HL-60/S4 treated with phorbol 12-myristate 13-acetate at 8.2 ng/mL for 4 days and 3 days (cell line): ENCODE measurements at regions not wholly inside any gene's neighbourhood (a gene's known extent, or its start where the extent isn't known, plus 50 kb on each side); places are given as distances from the start of the nearest gene placed in this dataset.
"Not testable (repeated sequence)": the region's sequence is repeated elsewhere in the genome, so short reads cannot be mapped to it uniquely, and the experiment has no call there.

Source experiments
- in situ Hi-C: fragments of 300-500 bp; cut with MboI; formaldehyde crosslinking; loops from 2 replicates; pipeline ENCODE4 v1.15.0; 2022; ENCODE audit warnings: low sequenced_read_pairs

DNA sequence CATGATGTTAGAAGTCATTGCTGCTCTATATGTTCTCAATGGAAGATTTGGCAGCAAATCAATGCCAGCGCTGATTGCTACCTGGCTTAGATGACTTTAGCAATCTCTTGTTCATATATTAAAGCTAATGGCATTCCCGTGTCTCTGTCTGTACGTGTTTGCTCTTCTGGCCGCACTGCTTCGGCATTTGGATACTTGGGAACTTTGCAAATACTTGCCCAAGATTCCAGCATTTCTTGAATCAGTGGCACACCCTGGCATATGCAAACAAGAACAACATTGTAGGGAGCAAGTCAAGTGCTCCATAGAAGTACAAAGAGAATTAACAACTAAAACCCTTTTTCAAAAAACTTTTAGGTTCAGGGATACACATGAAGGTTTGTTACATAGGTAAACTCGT is 128.9 kb upstream of the TMEM164 start:
- in situ Hi-C loops, result no loop called here

DNA sequence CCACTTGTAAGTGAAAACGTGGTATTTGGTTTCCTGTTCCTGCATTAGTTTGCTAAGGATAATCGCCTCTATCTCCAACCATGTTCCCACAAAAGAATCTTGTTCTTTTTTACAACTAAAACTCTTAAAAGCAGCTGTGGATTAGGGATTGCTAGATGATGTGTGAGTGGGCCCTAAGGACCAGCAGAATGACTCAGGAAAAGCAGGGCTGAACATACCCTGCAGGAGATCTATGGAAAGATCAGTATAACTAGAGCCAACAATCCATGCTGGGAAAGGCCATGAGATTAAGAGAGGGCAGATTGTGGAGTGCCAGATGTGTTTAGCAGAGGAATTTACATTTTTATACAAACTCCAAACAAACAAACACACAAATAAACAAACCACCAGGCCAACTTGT is 128.4 kb upstream of the TMEM164 start:
- in situ Hi-C loops, result no loop called here

- in situ Hi-C loops, result no loop called here
Measured at GRCh38 chrX:109875831-109876230, 127.1 kb upstream of the TMEM164 start.

DNA sequence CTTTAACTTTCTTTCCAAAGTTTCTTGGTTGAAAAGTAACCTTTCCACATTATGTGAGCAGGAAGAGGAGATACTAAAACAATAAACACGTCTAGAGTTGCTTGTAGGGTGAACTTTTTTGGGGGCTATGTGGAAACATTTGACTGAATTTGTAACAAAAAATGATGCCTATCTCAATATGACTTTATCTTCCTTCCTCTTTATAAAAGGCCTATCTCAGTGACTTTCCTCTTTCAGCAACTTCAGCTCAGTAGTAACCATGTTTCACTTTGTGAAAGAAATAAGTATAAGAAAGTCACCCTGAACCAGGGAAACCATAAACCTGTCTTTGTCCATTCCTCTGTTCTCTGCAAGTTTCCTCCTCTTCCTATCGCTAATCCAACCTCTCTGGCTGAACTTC is 124.7 kb upstream of the TMEM164 start:
- in situ Hi-C loops, result no loop called here

GRCh38 chrX:109879991-109880390 is 122.9 kb upstream of the TMEM164 start:
- in situ Hi-C loops, result no loop called here

GRCh38 chrX:109880629-109881028 is 122.3 kb upstream of the TMEM164 start:
- in situ Hi-C loops, result no loop called here

- in situ Hi-C loops, result no loop called here
Measured at GRCh38 chrX:109886122-109886761, 116.7 kb upstream of the TMEM164 start.

GRCh38 chrX:109889289-109890006 is 113.5 kb upstream of the TMEM164 start:
- in situ Hi-C loops, result no loop called here

DNA sequence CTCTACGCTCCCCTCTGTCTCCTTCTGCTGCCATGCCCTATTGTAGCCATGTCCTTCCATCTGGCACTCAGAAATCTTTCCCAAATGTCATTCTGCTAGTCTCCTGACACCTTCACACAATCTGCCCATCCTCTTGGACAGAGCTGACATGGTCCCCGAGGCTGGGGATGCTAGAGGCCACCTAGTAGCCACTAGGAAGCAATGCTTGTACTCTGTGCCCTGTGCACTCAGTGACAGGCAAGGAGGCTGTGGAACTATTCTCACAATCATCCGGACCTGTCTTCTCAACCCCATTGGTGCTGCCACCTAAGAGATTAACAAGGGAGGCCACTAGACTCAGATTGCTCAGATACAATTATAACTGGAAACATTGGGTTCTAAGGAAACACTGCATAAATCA is 112.6 kb upstream of the TMEM164 start:
- in situ Hi-C loops, result no loop called here

GRCh38 chrX:109890910-109891502 is 111.9 kb upstream of the TMEM164 start:
- in situ Hi-C loops, result no loop called here

- in situ Hi-C loops, result not testable (repeated sequence)
Measured at GRCh38 chrX:109896024-109896423, 106.9 kb upstream of the TMEM164 start.

DNA sequence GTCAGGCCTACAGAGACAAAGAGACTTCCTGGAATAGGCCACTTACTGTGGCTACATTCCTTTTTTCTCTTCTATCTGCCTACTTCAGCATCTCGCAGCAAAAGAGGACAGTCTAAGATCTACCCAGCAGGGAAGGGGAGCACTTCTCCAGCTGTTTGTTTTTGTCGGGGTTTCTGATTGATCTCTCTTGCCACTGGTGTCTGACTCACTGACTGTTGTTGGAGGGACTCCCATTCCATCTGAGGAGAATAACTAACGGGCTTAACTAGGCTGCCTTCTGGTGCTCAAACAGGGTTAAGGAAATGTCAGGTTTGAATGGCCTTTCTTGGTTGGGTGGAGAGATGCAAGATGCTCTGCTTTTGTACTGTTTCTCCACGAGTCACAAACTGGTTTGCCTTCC is 100.2 kb upstream of the TMEM164 start:
- in situ Hi-C loops, result loop anchor here (25.0 kb wide), 2 partner anchors 210 to 415 kb away; partner anchors contain the start of gene GUCY2F

DNA sequence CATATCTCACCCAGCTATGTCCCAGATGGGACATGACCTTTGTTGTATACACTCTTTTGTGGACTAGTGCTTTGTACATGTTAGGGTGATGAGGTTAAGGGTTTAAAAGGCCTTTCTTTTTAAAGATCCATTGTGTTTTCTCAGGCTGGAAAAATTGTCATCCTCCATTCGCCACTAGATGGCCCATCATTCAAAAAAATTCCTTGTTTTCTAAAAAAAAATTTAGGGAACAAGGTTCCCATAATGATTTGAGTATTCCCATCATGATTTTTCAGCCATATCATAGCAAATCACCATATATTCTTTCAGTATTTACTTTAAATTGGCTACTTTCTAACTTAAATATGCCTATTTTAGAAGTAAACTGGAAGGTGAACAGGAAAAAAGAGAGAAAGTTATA is 91.9 kb upstream of the TMEM164 start:
- in situ Hi-C loops, result loop anchor here (25.0 kb wide), 2 partner anchors 201 to 424 kb away; partner anchors contain the start of gene GUCY2F

- in situ Hi-C loops, result loop anchor here (25.0 kb wide), 2 partner anchors 199 to 426 kb away; partner anchors contain the start of gene GUCY2F
Measured at GRCh38 chrX:109912993-109913392, 89.9 kb upstream of the TMEM164 start.

- in situ Hi-C loops, result loop anchor here (25.0 kb wide), 2 partner anchors 198 to 427 kb away; partner anchors contain the start of gene GUCY2F
Measured at GRCh38 chrX:109914114-109914849, 88.6 kb upstream of the TMEM164 start.

DNA sequence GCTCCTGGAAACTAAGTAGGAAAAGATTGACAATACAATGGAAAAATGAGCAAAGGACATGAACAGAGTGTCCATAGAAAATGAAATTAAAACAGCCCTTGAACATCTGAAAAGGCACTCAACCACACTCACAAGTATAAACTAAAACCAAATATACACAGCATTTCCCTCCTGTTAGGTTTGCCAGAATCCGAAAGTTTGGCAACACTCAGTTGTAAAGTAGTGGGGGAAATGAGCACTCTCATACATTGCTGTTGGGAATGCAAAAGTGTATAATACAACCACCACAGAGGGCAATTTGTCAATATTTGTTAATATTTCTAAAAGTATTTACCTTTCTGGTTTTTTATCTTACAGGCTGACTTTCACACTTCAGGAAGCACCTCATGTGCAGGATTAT is 84.2 kb upstream of the TMEM164 start:
- in situ Hi-C loops, result loop anchor here (25.0 kb wide), 2 partner anchors 194 to 431 kb away; partner anchors contain the start of gene GUCY2F

GRCh38 chrX:109920325-109920724 is 82.6 kb upstream of the TMEM164 start:
- in situ Hi-C loops, result loop anchor here (25.0 kb wide), 2 partner anchors 192 to 433 kb away; partner anchors contain the start of gene GUCY2F

- in situ Hi-C loops, result loop anchor here (25.0 kb wide), 2 partner anchors 191 to 434 kb away; partner anchors contain the start of gene GUCY2F
Measured at GRCh38 chrX:109920868-109921267, 82.0 kb upstream of the TMEM164 start.

DNA sequence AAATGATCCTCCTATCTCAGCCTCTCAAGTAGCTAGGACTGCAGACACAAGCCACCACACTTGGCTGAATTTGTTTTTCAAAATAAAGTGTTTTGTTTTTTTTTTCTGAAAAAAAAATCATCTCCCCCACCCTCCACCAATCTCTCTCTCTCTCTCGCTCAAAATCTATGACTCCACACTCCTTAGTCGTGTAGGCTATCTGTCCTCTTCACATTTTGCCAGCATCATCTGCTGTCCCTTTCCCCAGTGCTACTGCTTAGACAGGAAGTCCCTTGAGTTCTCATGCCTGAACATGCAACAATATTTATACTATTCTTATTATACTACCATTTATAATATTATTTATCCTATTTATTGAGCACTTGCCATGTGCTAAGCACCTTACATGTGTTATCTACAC is 80.7 kb upstream of the TMEM164 start:
- in situ Hi-C loops, result loop anchor here (25.0 kb wide), 2 partner anchors 190 to 435 kb away; partner anchors contain the start of gene GUCY2F

DNA sequence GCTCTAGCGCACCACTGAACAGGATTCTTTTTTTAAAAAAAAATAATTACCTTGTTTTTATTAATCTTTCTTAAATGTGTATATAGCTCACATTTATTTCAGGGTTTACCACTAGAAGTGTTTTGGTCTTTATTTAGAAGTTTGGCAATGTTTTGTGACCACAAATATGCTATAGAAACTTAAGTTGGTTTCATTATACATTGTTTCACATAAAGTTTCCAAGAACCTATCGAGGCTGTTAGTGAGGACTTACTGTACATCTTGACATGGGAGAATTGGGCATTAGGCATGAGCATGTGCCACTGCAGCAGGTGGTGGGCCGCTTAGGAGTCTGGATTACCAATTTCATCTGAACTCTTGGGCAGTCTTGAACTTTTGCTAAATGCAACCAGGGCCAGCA is 77.9 kb upstream of the TMEM164 start:
- in situ Hi-C loops, result loop anchor here (25.0 kb wide), 1 partner anchor 487 kb away; no protein-coding TSS in a partner anchor

DNA sequence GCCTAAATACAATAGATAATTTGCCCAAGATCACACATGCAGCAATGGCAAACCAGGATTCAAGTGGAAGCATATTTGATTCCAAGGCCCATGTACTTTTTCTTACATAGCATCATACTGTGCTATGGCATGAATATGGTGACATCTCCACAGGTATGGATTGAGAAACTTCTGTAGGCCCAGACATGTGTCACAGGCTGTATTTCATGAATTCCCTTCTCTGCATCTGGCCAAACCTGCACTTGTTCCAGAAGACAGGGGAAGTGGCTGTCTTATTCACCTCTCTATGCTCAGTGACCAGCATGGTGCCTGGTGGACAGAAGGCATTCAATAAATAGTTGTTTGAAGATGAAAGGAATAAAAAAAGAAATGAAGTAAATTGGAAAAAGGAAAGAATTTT is 77.3 kb upstream of the TMEM164 start:
- in situ Hi-C loops, result loop anchor here (25.0 kb wide), 1 partner anchor 487 kb away; no protein-coding TSS in a partner anchor
